Panc1 (cell line): ENCODE measurements at regions not wholly inside any gene's neighbourhood (a gene's known extent, or its start where the extent isn't known, plus 50 kb on each side); places are given as distances from the start of the nearest gene placed in this dataset.

Experiments used
- ATAC-seq: fragments of 200-7000 bp; cut with Tn5 transposase; 2 replicates; pipeline ENCODE4 v1.9.1; 2020; ENCODE audit warnings: mild to moderate bottlenecking, moderate library complexity
- BruUV-seq: library from RNA; stranded (reverse); fragments of 400-500 nt; replicated peaks from 2 replicates; lab custom pipeline; 2021; lab: Mats Ljungman, UMichigan
- CTCF ChIA-PET: fragments of 300-600 bp; sonication (Branson Sonifier 250); formaldehyde crosslinking; loops from one replicate; lab custom pipeline; 2022; ENCODE audit warnings: antibody characterized with exemption; lab: Charles Lee
- POLR2A ChIA-PET: fragments of 300-600 bp; sonication (Branson Sonifier 250); formaldehyde crosslinking; loops from one replicate; lab custom pipeline; 2022; ENCODE audit warnings: antibody characterized with exemption; lab: Charles Lee
- DNase-seq: peaks from one replicate; pipeline ENCODE4 v3.0.0-alpha.2; 2010; ENCODE audit warnings: low read depth, low spot score
- H3K27ac ChIP-seq: 2 replicates; pipeline ENCODE4 v1.5.1; 2011; ENCODE audit warnings: mild to moderate bottlenecking, low read length, inconsistent platforms
- H3K27me3 ChIP-seq: fragments of 200-500 bp; sonication (Bioruptor generic); 2 replicates; pipeline ENCODE4 v1.6.0; 2014; ENCODE audit warnings: low read length, inconsistent platforms; ENCODE audit not compliant: control insufficient read depth, insufficient read depth
- H3K36me3 ChIP-seq: fragments of 200-500 bp; sonication (Bioruptor generic); 2 replicates; pipeline ENCODE4 v1.5.1; 2014; ENCODE audit warnings: inconsistent platforms, mild to moderate bottlenecking, low read length, moderate library complexity; ENCODE audit not compliant: control insufficient read depth, insufficient read depth
- H3K4me1 ChIP-seq: 2 replicates; pipeline ENCODE4 v1.5.1; 2011; ENCODE audit warnings: inconsistent platforms, mild to moderate bottlenecking, low read length, moderate library complexity; ENCODE audit not compliant: control insufficient read depth, insufficient read depth
- H3K4me3 ChIP-seq, 2 experiments: 2 replicates each; pipeline ENCODE4 v1.5.1; 2011 to 2012; ENCODE audit warnings: low read depth in 2 of 2, low read length in 2 of 2, mild to moderate bottlenecking in 2 of 2, inconsistent platforms in 1 of 2, moderate library complexity in 1 of 2
- H3K9me3 ChIP-seq: fragments of 200-500 bp; sonication (Bioruptor generic); 2 replicates; pipeline ENCODE4 v1.5.1; 2014; ENCODE audit warnings: low read depth, mild to moderate bottlenecking, inconsistent platforms, low read length, moderate library complexity; ENCODE audit not compliant: control insufficient read depth, insufficient read depth
- POLR2AphosphoS5 ChIP-seq: IDR thresholded peaks from 2 replicates; pipeline ENCODE4 v1.6.1; 2012; ENCODE audit warnings: mild to moderate bottlenecking, low read depth, low read length, moderate library complexity
- SIN3A ChIP-seq: IDR thresholded peaks from 2 replicates; pipeline ENCODE4 v1.6.1; 2012; ENCODE audit warnings: low read depth, mild to moderate bottlenecking, low read length, moderate library complexity, borderline replicate concordance; ENCODE audit not compliant: insufficient read depth
- TCF7L2 ChIP-seq: IDR thresholded peaks from 2 replicates; pipeline ENCODE4 v1.6.1; 2011; ENCODE audit warnings: mild to moderate bottlenecking, low read depth, low read length, inconsistent platforms
- in situ Hi-C: cut with HindIII; loops from 2 replicates; pipeline ENCODE4 v1.10.0; 2016; ENCODE audit warnings: low sequenced_read_pairs, low pct_unique_long_range_greater_than_20kb
- intact Hi-C: fragments of 100-400 bp; cut with micrococcal nuclease; formaldehyde crosslinking; loops from one replicate; pipeline ENCODE4 v1.10.0; 2022; ENCODE audit not compliant: unreplicated experiment
- TF ChIP-seq, protein P1 (sequence below), 2 experiments: IDR thresholded peaks; 2 replicates each; pipeline ENCODE4 v1.6.1; 2011 to 2012; ENCODE audit warnings: low read depth in 2 of 2, control low read depth in 1 of 2, low read length in 1 of 2, mild to moderate bottlenecking in 1 of 2, moderate library complexity in 1 of 2; ENCODE audit not compliant: insufficient read depth in 1 of 2
- TF ChIP-seq, protein P2 (sequence below): fragments of 450-650 bp; IDR thresholded peaks from 2 replicates; pipeline ENCODE4 v1.5.1; 2017; ENCODE audit warnings: mild to moderate bottlenecking

DNA sequence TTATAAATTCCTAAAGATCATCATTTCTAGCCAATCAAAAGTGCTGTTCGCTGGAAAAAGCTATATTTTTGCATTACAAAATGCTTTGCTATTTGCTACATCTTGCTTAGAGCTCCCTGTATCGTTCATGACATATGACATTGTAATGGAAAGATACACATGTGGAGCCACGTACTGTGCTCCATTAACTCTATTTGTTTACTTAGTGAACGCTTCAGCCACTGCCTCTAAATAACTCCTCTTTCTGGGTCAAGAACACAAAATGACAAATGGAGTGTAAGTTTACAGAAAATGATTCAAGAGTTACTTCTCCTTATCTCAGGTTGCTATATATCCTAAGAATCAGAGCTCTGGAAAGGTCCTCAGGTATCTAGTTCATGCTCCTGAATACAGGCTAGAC, 329.1 kb upstream of the SMIM31 start:
- H3K27ac ChIP-seq, result no peak overlapping the region
- no peak for TF ChIP-seq POLR2AphosphoS5
- TF ChIP-seq SIN3A, result no peak
- no peak for TF ChIP-seq TCF7L2
- TF ChIP-seq, protein P1, sequence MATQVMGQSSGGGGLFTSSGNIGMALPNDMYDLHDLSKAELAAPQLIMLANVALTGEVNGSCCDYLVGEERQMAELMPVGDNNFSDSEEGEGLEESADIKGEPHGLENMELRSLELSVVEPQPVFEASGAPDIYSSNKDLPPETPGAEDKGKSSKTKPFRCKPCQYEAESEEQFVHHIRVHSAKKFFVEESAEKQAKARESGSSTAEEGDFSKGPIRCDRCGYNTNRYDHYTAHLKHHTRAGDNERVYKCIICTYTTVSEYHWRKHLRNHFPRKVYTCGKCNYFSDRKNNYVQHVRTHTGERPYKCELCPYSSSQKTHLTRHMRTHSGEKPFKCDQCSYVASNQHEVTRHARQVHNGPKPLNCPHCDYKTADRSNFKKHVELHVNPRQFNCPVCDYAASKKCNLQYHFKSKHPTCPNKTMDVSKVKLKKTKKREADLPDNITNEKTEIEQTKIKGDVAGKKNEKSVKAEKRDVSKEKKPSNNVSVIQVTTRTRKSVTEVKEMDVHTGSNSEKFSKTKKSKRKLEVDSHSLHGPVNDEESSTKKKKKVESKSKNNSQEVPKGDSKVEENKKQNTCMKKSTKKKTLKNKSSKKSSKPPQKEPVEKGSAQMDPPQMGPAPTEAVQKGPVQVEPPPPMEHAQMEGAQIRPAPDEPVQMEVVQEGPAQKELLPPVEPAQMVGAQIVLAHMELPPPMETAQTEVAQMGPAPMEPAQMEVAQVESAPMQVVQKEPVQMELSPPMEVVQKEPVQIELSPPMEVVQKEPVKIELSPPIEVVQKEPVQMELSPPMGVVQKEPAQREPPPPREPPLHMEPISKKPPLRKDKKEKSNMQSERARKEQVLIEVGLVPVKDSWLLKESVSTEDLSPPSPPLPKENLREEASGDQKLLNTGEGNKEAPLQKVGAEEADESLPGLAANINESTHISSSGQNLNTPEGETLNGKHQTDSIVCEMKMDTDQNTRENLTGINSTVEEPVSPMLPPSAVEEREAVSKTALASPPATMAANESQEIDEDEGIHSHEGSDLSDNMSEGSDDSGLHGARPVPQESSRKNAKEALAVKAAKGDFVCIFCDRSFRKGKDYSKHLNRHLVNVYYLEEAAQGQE (IDR thresholded peaks at IDR 0.05; ENCODE audit: insufficient read depth in 1 of 2, low read depth in 2 of 2, low read length in 1 of 2), result no peak
- TF ChIP-seq, protein P2, sequence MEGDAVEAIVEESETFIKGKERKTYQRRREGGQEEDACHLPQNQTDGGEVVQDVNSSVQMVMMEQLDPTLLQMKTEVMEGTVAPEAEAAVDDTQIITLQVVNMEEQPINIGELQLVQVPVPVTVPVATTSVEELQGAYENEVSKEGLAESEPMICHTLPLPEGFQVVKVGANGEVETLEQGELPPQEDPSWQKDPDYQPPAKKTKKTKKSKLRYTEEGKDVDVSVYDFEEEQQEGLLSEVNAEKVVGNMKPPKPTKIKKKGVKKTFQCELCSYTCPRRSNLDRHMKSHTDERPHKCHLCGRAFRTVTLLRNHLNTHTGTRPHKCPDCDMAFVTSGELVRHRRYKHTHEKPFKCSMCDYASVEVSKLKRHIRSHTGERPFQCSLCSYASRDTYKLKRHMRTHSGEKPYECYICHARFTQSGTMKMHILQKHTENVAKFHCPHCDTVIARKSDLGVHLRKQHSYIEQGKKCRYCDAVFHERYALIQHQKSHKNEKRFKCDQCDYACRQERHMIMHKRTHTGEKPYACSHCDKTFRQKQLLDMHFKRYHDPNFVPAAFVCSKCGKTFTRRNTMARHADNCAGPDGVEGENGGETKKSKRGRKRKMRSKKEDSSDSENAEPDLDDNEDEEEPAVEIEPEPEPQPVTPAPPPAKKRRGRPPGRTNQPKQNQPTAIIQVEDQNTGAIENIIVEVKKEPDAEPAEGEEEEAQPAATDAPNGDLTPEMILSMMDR, result no peak
- DNase-seq (no peak), ATAC-seq (no peak)
- H3K4me1 ChIP-seq, result no peaks in the 10 kb centered on the region
- H3K9me3 ChIP-seq, result no peaks in the 10 kb centered on the region
- intact Hi-C loops, result no loop called here
- H3K36me3 ChIP-seq, result no peaks in the 10 kb centered on the region
- ChIA-PET CTCF (no interaction called here), POLR2A (no interaction called here)
- no TSS peak for BruUV-seq
- in situ Hi-C loops, result no loop called here
- H3K4me3 ChIP-seq, result no peak overlapping the region
- H3K27me3 ChIP-seq, result no peaks in the 10 kb centered on the region

DNA sequence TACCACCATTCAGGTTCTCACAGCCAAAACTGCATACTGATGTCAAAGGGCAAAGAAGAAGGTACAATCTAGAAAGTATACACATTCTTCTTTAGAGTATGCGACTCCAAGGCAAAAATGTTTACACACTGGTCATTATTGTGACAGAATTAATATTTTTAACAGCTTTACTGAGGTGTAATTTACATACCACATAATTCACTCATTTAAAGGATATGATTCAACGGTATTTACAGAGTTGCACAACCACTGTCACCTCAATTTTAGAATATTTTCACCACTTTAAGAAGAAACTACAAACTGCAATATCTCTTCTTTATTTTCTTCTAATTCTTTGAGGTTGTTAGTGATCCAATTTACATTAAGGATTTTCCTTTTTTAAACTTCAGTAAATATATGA, 325.4 kb upstream of the SMIM31 start:
- Histone ChIP-seq H3K9me3 (no peaks in the 10 kb centered on the region), H3K4me3 (no peak overlapping the region), H3K4me1 (no peaks in the 10 kb centered on the region), H3K27ac (no peak overlapping the region), H3K27me3 (no peaks in the 10 kb centered on the region), H3K36me3 (no peaks in the 10 kb centered on the region)
- in situ Hi-C loops (no loop called here), intact Hi-C loops (no loop called here)
- no peak for TF ChIP-seq SIN3A
- TF ChIP-seq, protein P1 (IDR thresholded peaks at IDR 0.05; ENCODE audit: insufficient read depth in 1 of 2, low read depth in 2 of 2, low read length in 1 of 2), result no peak
- TF ChIP-seq POLR2AphosphoS5, result no peak
- TF ChIP-seq TCF7L2, result no peak
- TF ChIP-seq, protein P2, result no peak
- DNase-seq (no peak), ATAC-seq (no peak)
- ChIA-PET CTCF (no interaction called here), POLR2A (no interaction called here)
- BruUV-seq, result no TSS peak
